Effector CD4-positive, alpha-beta T cell (primary cell): ENCODE measurements at regions not wholly inside any gene's neighbourhood (a gene's known extent, or its start where the extent isn't known, plus 50 kb on each side); places are given as distances from the start of the nearest gene placed in this dataset.

Experiments
- DNase-seq: peaks from one replicate; pipeline ENCODE4 v3.0.0-alpha.2; 2020

- DNase-seq, result no peak
Observed at GRCh38 chr18:24840640-24841039, 380.2 kb downstream of the HRH4 start.

GRCh38 chr18:24841536-24841935, 381.1 kb downstream of the HRH4 start:
- DNase-seq, result no peak

GRCh38 chr18:24843123-24843522, 382.7 kb downstream of the HRH4 start:
- no peak for DNase-seq

GRCh38 chr18:24846138-24846537, 385.7 kb downstream of the HRH4 start:
- DNase-seq, result no peak

- DNase-seq, result no peak
Observed at GRCh38 chr18:24850532-24850931, 390.1 kb downstream of the HRH4 start.

- no peak for DNase-seq
Observed at GRCh38 chr18:24853076-24853475, 392.6 kb downstream of the HRH4 start.

GRCh38 chr18:24860978-24861680, 400.7 kb downstream of the HRH4 start:
- DNase-seq, result no peak

GRCh38 chr18:24862201-24862816, 401.9 kb downstream of the HRH4 start:
- DNase-seq, result no peak

GRCh38 chr18:24868311-24868710, 407.9 kb downstream of the HRH4 start:
- no peak for DNase-seq

GRCh38 chr18:24868760-24869237, 408.4 kb downstream of the HRH4 start:
- no peak for DNase-seq

GRCh38 chr18:24869285-24869684, 408.8 kb downstream of the HRH4 start:
- DNase-seq, result no peak

GRCh38 chr18:24875286-24875685, 414.8 kb downstream of the HRH4 start:
- DNase-seq, result no peak

GRCh38 chr18:24875777-24876176, 415.3 kb downstream of the HRH4 start:
- DNase-seq, result no peak

- DNase-seq, result no peak
Observed at GRCh38 chr18:24876266-24876665, 415.8 kb downstream of the HRH4 start.

GRCh38 chr18:24877066-24877465, 416.6 kb downstream of the HRH4 start:
- DNase-seq, result no peak

GRCh38 chr18:24877546-24877945, 417.1 kb downstream of the HRH4 start:
- DNase-seq, result no peak

- DNase-seq, result no peak
Observed at GRCh38 chr18:24878289-24878688, 417.9 kb downstream of the HRH4 start.

GRCh38 chr18:24885276-24885675, 424.8 kb downstream of the HRH4 start:
- DNase-seq, result no peak

GRCh38 chr18:24894880-24895279, 434.4 kb downstream of the HRH4 start:
- no peak for DNase-seq

- DNase-seq, result no peak
Observed at GRCh38 chr18:24897461-24897860, 437.0 kb downstream of the HRH4 start.

GRCh38 chr18:24910221-24910620, 441.7 kb downstream of the ZNF521 start:
- DNase-seq, result no peak

GRCh38 chr18:24913507-24914170, 438.3 kb downstream of the ZNF521 start:
- DNase-seq, result no peak

- DNase-seq, result no peak
Observed at GRCh38 chr18:24914171-24914525, 437.8 kb downstream of the ZNF521 start.

- no peak for DNase-seq
Observed at GRCh38 chr18:24914685-24915084, 437.3 kb downstream of the ZNF521 start.
